ENCODE measurements at regions not wholly inside any gene's neighbourhood (a gene's known extent, or its start where the extent isn't known, plus 50 kb on each side); places are given as distances from the start of the nearest gene placed in this dataset.
"Not testable (repeated sequence)": the region's sequence is repeated elsewhere in the genome, so short reads cannot be mapped to it uniquely, and the experiment has no call there.

- peak; percentile 61 for DNase-seq (ENCODE audit: low read depth)
- TF ChIP-seq CTCF (conservative IDR thresholded peaks at IDR 0.05; ENCODE audit: low read depth, low read length) = no peak
- no peak overlapping the region for H3K4me3 ChIP-seq (ENCODE audit: low read depth, low read length)
These were observed 58.2 kb upstream of the DUSP21 start for GRCh38 chrX:44785652-44786051.

DNA sequence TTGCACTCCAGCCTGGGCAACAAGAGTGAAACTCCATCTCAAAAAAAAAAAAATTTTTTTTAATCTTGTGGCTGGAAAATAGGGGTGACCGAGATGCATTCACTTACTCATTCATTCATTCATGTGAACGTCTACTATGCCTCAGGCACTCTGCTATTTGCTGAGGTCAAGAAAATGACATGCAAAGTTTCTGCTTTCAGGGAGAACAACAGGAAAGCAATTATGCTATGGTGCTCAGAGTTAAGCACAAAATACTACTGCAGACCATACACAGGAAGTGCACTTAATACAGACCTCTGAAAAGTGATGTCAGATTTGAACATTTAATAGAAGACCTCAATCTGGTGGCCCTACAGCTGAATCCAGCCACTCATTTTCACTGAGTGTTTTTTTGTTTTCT is 59.6 kb upstream of the DUSP21 start:
- TF ChIP-seq CTCF (conservative IDR thresholded peaks at IDR 0.05; ENCODE audit: low read depth, low read length) = no peak
- DNase-seq (ENCODE audit: low read depth) = no peak
- no peak overlapping the region for H3K4me3 ChIP-seq (ENCODE audit: low read depth, low read length)

- TF ChIP-seq CTCF (conservative IDR thresholded peaks at IDR 0.05; ENCODE audit: low read depth, low read length) = no peak
- no peak for DNase-seq (ENCODE audit: low read depth)
- H3K4me3 ChIP-seq (ENCODE audit: low read depth, low read length) = no peak overlapping the region
These were observed 65.6 kb upstream of the DUSP21 start for GRCh38 chrX:44778254-44778653.

GRCh38 chrX:44775726-44776125 is 68.1 kb upstream of the DUSP21 start:
- H3K4me3 ChIP-seq (ENCODE audit: low read depth, low read length) = no peak overlapping the region
- DNase-seq (ENCODE audit: low read depth) = no peak
- no peak for TF ChIP-seq CTCF (conservative IDR thresholded peaks at IDR 0.05; ENCODE audit: low read depth, low read length)

- not testable (repeated sequence) for DNase-seq (ENCODE audit: low read depth); H3K4me3 ChIP-seq (ENCODE audit: low read depth, low read length)
These were observed 69.8 kb upstream of the DUSP21 start for GRCh38 chrX:44774066-44774465.

DNA sequence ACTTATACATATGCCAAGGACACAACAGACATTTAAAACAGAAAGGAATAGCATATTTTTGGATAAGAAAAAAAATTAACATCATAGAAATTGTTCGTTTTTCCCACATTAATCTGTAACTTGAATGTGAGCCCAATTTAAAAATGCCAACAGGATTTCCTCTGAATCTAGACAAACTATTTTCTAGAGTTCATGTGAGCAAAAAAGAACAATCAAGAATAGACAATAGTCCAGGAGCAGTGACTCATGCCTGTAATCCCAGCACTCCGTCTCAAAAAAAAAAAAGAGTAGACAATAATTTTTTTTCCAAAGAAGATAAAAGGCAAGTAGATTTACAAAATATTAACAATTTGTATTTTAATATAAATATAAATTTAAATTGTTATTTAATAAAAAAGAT is 73.7 kb upstream of the DUSP21 start:
- no peak for TF ChIP-seq CTCF (conservative IDR thresholded peaks at IDR 0.05; ENCODE audit: low read depth, low read length)
- no peak overlapping the region for H3K4me3 ChIP-seq (ENCODE audit: low read depth, low read length)
- DNase-seq (ENCODE audit: low read depth) = no peak

GRCh38 chrX:44767308-44767707 is 76.5 kb upstream of the DUSP21 start:
- no peak for DNase-seq (ENCODE audit: low read depth)
- no peak overlapping the region for H3K4me3 ChIP-seq (ENCODE audit: low read depth, low read length)
- TF ChIP-seq CTCF (conservative IDR thresholded peaks at IDR 0.05; ENCODE audit: low read depth, low read length) = no peak

- no peak for DNase-seq (ENCODE audit: low read depth)
- H3K4me3 ChIP-seq (ENCODE audit: low read depth, low read length) = no peak overlapping the region
- no peak for TF ChIP-seq CTCF (conservative IDR thresholded peaks at IDR 0.05; ENCODE audit: low read depth, low read length)
These were observed 78.3 kb upstream of the DUSP21 start for GRCh38 chrX:44765556-44765955.

All from epithelial cell of proximal tubule (primary cell).